Activated naive CD8-positive, alpha-beta T cell (primary cell): ENCODE measurements at regions not wholly inside any gene's neighbourhood (a gene's known extent, or its start where the extent isn't known, plus 50 kb on each side); places are given as distances from the start of the nearest gene placed in this dataset.

ENCODE experiments used
- H3K27ac Mint-ChIP-seq: one replicate; pipeline ENCODE4 v1.8.0; 2021; ENCODE audit warnings: mixed read lengths
- H3K27me3 Mint-ChIP-seq: one replicate; pipeline ENCODE4 v1.8.0; 2021; ENCODE audit warnings: mixed read lengths
- H3K36me3 Mint-ChIP-seq: one replicate; pipeline ENCODE4 v1.8.0; 2021; ENCODE audit warnings: mixed read lengths
- H3K4me1 Mint-ChIP-seq: one replicate; pipeline ENCODE4 v1.8.0; 2021; ENCODE audit warnings: low read depth, mixed read lengths
- H3K4me3 Mint-ChIP-seq: one replicate; pipeline ENCODE4 v1.8.0; 2021; ENCODE audit warnings: mild to moderate bottlenecking, mixed read lengths
- H3K9me3 Mint-ChIP-seq: one replicate; pipeline ENCODE4 v1.8.0; 2021; ENCODE audit warnings: low read depth, mixed read lengths

GRCh38 chr5:133794771-133795415 lies 173.5 kb downstream of the C5orf15 start:
- Mint-ChIP-seq H3K36me3 (no peaks in the 10 kb centered on the region), H3K4me1 (no peaks in the 10 kb centered on the region), H3K9me3 (no peaks in the 10 kb centered on the region), H3K4me3 (no peak overlapping the region), H3K27ac (no peak overlapping the region), H3K27me3 (no peaks in the 10 kb centered on the region)

GRCh38 chr5:133793756-133794465 lies 174.5 kb downstream of the C5orf15 start:
- Mint-ChIP-seq H3K4me1 (no peaks in the 10 kb centered on the region), H3K4me3 (no peak overlapping the region), H3K36me3 (no peaks in the 10 kb centered on the region), H3K27me3 (no peaks in the 10 kb centered on the region), H3K27ac (no peak overlapping the region), H3K9me3 (no peaks in the 10 kb centered on the region)

GRCh38 chr5:133792655-133793054 lies 175.8 kb downstream of the C5orf15 start:
- no peaks in the 10 kb centered on the region for H3K27me3 Mint-ChIP-seq
- H3K36me3 Mint-ChIP-seq = no peaks in the 10 kb centered on the region
- H3K4me3 Mint-ChIP-seq = no peak overlapping the region
- H3K9me3 Mint-ChIP-seq = no peaks in the 10 kb centered on the region
- H3K4me1 Mint-ChIP-seq = no peaks in the 10 kb centered on the region
- H3K27ac Mint-ChIP-seq = no peak overlapping the region

GRCh38 chr5:133792024-133792423 lies 176.4 kb downstream of the C5orf15 start:
- Mint-ChIP-seq H3K27ac (no peak overlapping the region), H3K27me3 (no peaks in the 10 kb centered on the region), H3K4me3 (no peak overlapping the region), H3K4me1 (no peaks in the 10 kb centered on the region), H3K36me3 (no peaks in the 10 kb centered on the region), H3K9me3 (no peaks in the 10 kb centered on the region)

GRCh38 chr5:133790898-133791297 lies 177.5 kb downstream of the C5orf15 start:
- Mint-ChIP-seq H3K4me1 (no peaks in the 10 kb centered on the region), H3K4me3 (no peak overlapping the region), H3K36me3 (no peaks in the 10 kb centered on the region), H3K27me3 (no peaks in the 10 kb centered on the region), H3K9me3 (no peaks in the 10 kb centered on the region), H3K27ac (no peak overlapping the region)

- no peaks in the 10 kb centered on the region for H3K36me3 Mint-ChIP-seq
- no peaks in the 10 kb centered on the region for H3K27me3 Mint-ChIP-seq
- H3K9me3 Mint-ChIP-seq = no peaks in the 10 kb centered on the region
- no peaks in the 10 kb centered on the region for H3K4me1 Mint-ChIP-seq
- no peak overlapping the region for H3K4me3 Mint-ChIP-seq
- H3K27ac Mint-ChIP-seq = no peak overlapping the region
Observed at GRCh38 chr5:133789428-133789827, 177.1 kb upstream of the FSTL4 start.

- Mint-ChIP-seq H3K36me3 (no peaks in the 10 kb centered on the region), H3K4me3 (no peak overlapping the region), H3K27ac (no peak overlapping the region), H3K27me3 (no peaks in the 10 kb centered on the region), H3K4me1 (no peaks in the 10 kb centered on the region), H3K9me3 (no peaks in the 10 kb centered on the region)
Observed at GRCh38 chr5:133788121-133788520, 175.8 kb upstream of the FSTL4 start.

- H3K27me3 Mint-ChIP-seq = no peaks in the 10 kb centered on the region
- H3K27ac Mint-ChIP-seq = no peak overlapping the region
- H3K36me3 Mint-ChIP-seq = no peaks in the 10 kb centered on the region
- no peaks in the 10 kb centered on the region for H3K9me3 Mint-ChIP-seq
- H3K4me3 Mint-ChIP-seq = no peak overlapping the region
- no peaks in the 10 kb centered on the region for H3K4me1 Mint-ChIP-seq
Observed at GRCh38 chr5:133786420-133786819, 174.1 kb upstream of the FSTL4 start.

GRCh38 chr5:133785182-133785581 lies 172.8 kb upstream of the FSTL4 start:
- Mint-ChIP-seq H3K9me3 (no peaks in the 10 kb centered on the region), H3K36me3 (no peaks in the 10 kb centered on the region)

GRCh38 chr5:133783481-133783880 lies 171.1 kb upstream of the FSTL4 start:
- no peaks in the 10 kb centered on the region for H3K4me1 Mint-ChIP-seq
- no peaks in the 10 kb centered on the region for H3K27me3 Mint-ChIP-seq
- H3K36me3 Mint-ChIP-seq = no peaks in the 10 kb centered on the region
- H3K27ac Mint-ChIP-seq = no peak overlapping the region
- H3K9me3 Mint-ChIP-seq = no peaks in the 10 kb centered on the region
- H3K4me3 Mint-ChIP-seq = no peak overlapping the region

More at GRCh38 chr5:133785182-133785581, 172.8 kb upstream of the FSTL4 start:
- H3K27ac Mint-ChIP-seq = no peak overlapping the region
- no peaks in the 10 kb centered on the region for H3K27me3 Mint-ChIP-seq
- H3K4me1 Mint-ChIP-seq = no peaks in the 10 kb centered on the region
- H3K4me3 Mint-ChIP-seq = no peak overlapping the region

GRCh38 chr5:133782736-133783135 lies 170.4 kb upstream of the FSTL4 start:
- Mint-ChIP-seq H3K9me3 (no peaks in the 10 kb centered on the region), H3K4me1 (no peaks in the 10 kb centered on the region), H3K27ac (no peak overlapping the region), H3K4me3 (no peak overlapping the region), H3K27me3 (no peaks in the 10 kb centered on the region), H3K36me3 (no peaks in the 10 kb centered on the region)

GRCh38 chr5:133781436-133782225 lies 169.3 kb upstream of the FSTL4 start:
- no peaks in the 10 kb centered on the region for H3K27me3 Mint-ChIP-seq
- no peaks in the 10 kb centered on the region for H3K9me3 Mint-ChIP-seq
- no peaks in the 10 kb centered on the region for H3K36me3 Mint-ChIP-seq
- no peaks in the 10 kb centered on the region for H3K4me1 Mint-ChIP-seq
- no peak overlapping the region for H3K4me3 Mint-ChIP-seq
- no peak overlapping the region for H3K27ac Mint-ChIP-seq

- H3K9me3 Mint-ChIP-seq = no peaks in the 10 kb centered on the region
- no peaks in the 10 kb centered on the region for H3K27me3 Mint-ChIP-seq
- no peak overlapping the region for H3K27ac Mint-ChIP-seq
- H3K4me1 Mint-ChIP-seq = no peaks in the 10 kb centered on the region
- no peaks in the 10 kb centered on the region for H3K36me3 Mint-ChIP-seq
- no peak overlapping the region for H3K4me3 Mint-ChIP-seq
Observed at GRCh38 chr5:133780619-133781280, 168.4 kb upstream of the FSTL4 start.

- Mint-ChIP-seq H3K9me3 (no peaks in the 10 kb centered on the region), H3K27ac (no peak overlapping the region), H3K4me1 (no peaks in the 10 kb centered on the region), H3K4me3 (no peak overlapping the region), H3K27me3 (no peaks in the 10 kb centered on the region), H3K36me3 (no peaks in the 10 kb centered on the region)
Observed at GRCh38 chr5:133779828-133780475, 167.6 kb upstream of the FSTL4 start.
